ENCODE measurements at regions not wholly inside any gene's neighbourhood (a gene's known extent, or its start where the extent isn't known, plus 50 kb on each side); places are given as distances from the start of the nearest gene placed in this dataset.

DNA sequence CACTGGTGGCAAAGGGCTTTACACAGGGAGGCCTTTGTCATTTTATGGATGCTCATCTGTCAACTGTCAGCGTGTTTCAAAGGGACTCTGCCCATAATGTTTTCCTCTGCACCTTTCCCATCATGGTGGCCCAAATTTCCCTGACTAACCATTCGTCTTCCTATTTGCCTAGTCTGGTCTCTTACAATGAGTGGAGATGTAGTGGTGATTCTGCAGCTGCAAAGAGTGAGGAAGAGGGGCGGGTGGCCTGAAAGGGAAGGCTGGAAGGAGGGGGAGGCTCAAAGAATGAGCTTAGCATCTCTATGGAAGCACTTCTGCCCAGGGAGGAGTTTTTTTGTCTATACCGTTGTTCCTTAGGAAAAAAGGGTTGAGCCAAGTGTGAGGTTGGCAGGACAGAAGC, 447.5 kb downstream of the NKX6-1 start:
- FAIRE-seq: no peak

More for the DNA sequence above, 447.5 kb downstream of the NKX6-1 start:
- H3K9me3 ChIP-seq (replicated peaks; ENCODE audit: control insufficient read depth, insufficient read depth, low read depth, low read length): no peaks in the 10 kb centered on the region
- no peaks in the 10 kb centered on the region for H4K20me1 ChIP-seq (replicated peaks; ENCODE audit: control insufficient read depth, insufficient read depth, low read length)
- H3K4me3 ChIP-seq: no peak overlapping the region
- in situ Hi-C loops (cut with MboI) (no loop called here), intact Hi-C loops (cut with micrococcal nuclease) (no loop called here)
- no peaks in the 10 kb centered on the region for H3K9me1 ChIP-seq (ENCODE audit: control insufficient read depth, insufficient read depth, low read length)
- no peak overlapping the region for H3K9ac ChIP-seq (ENCODE audit: insufficient read depth in 1 of 2, low read depth in 2 of 2, low read length in 2 of 2)
- H3K27me3 ChIP-seq (ENCODE audit: control insufficient read depth in 2 of 2, insufficient read depth in 2 of 2, low read length in 2 of 2): no peaks in the 10 kb centered on the region
- no peaks in the 10 kb centered on the region for H3K4me1 ChIP-seq (replicated peaks in 1 of 2; ENCODE audit: control insufficient read depth in 2 of 2, insufficient read depth in 2 of 2, low read length in 2 of 2)
- WGBS (ENCODE audit: insufficient coverage, low coverage, missing lambda C conversion rate): 0% methylated on average over 4 of the region's 4 CpGs
- no TSS peak for BruUV-seq (replicated peaks)
- no peak for TF ChIP-seq ZC3H11A (IDR thresholded peaks at IDR 0.05; ENCODE audit: low read depth, low read length)
- no peak for TF ChIP-seq ZFP36 (IDR thresholded peaks at IDR 0.05; ENCODE audit: low read depth, low read length, partially characterized antibody)
- no peak for TF ChIP-seq MAZ (CRISPR knock-in tag; conservative IDR thresholded peaks at IDR 0.05 in 1 of 2, IDR thresholded peaks at IDR 0.05 in 1 of 2)
- TF ChIP-seq, protein P1, sequence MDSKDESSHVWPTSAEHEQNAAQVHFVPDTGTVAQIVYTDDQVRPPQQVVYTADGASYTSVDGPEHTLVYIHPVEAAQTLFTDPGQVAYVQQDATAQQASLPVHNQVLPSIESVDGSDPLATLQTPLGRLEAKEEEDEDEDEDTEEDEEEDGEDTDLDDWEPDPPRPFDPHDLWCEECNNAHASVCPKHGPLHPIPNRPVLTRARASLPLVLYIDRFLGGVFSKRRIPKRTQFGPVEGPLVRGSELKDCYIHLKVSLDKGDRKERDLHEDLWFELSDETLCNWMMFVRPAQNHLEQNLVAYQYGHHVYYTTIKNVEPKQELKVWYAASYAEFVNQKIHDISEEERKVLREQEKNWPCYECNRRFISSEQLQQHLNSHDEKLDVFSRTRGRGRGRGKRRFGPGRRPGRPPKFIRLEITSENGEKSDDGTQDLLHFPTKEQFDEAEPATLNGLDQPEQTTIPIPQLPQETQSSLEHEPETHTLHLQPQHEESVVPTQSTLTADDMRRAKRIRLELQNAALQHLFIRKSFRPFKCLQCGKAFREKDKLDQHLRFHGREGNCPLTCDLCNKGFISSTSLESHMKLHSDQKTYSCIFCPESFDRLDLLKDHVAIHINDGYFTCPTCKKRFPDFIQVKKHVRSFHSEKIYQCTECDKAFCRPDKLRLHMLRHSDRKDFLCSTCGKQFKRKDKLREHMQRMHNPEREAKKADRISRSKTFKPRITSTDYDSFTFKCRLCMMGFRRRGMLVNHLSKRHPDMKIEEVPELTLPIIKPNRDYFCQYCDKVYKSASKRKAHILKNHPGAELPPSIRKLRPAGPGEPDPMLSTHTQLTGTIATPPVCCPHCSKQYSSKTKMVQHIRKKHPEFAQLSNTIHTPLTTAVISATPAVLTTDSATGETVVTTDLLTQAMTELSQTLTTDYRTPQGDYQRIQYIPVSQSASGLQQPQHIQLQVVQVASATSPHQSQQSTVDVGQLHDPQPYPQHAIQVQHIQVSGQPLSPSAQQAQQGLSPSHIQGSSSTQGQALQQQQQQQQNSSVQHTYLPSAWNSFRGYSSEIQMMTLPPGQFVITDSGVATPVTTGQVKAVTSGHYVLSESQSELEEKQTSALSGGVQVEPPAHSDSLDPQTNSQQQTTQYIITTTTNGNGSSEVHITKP (IDR thresholded peaks at IDR 0.05; ENCODE audit: partially characterized antibody): peak; percentile 69
- no peak overlapping the region for H2AFZ ChIP-seq (ENCODE audit: low read depth, low read length)
- no peak overlapping the region for H3K27ac ChIP-seq (ENCODE audit: extremely low read depth, low read depth, low read length)
- ATAC-seq (no peak), DNase-seq (ENCODE audit: extremely low read depth in 1 of 4, low spot score in 3 of 4) (no peak)
- POLR2A ChIA-PET: no interaction called here
- H3K79me2 ChIP-seq (ENCODE audit: control insufficient read depth, insufficient read depth, low read length): no peaks in the 10 kb centered on the region
- no peaks in the 10 kb centered on the region; the same call in 2 of the 3 replicates for H3K36me3 ChIP-seq (ENCODE audit: control insufficient read depth, insufficient read depth, low read length)
- CTCF ChIA-PET (ENCODE audit: low intra/inter-chr PET ratio): no interaction called here
- no peak overlapping the region for H3K4me2 ChIP-seq (ENCODE audit: insufficient read depth, low read length)

All from K562 (cell line).